Adipocyte (in vitro differentiated cells): ENCODE measurements at regions not wholly inside any gene's neighbourhood (a gene's known extent, or its start where the extent isn't known, plus 50 kb on each side); places are given as distances from the start of the nearest gene placed in this dataset.

ENCODE experiments used
- DNase-seq: peaks from one replicate; pipeline ENCODE4 v3.0.0-alpha.2; 2015; ENCODE audit warnings: low read depth
- H3K27me3 ChIP-seq: replicated peaks from 2 replicates; pipeline ENCODE4 v1.7.0; 2013; ENCODE audit warnings: mild to moderate bottlenecking, low read length, moderate library complexity; ENCODE audit not compliant: control insufficient read depth, insufficient read depth
- H3K36me3 ChIP-seq: 2 replicates; pipeline ENCODE4 v1.7.0; 2013; ENCODE audit warnings: low read length, mild to moderate bottlenecking, moderate library complexity; ENCODE audit not compliant: control insufficient read depth, insufficient read depth, severe bottlenecking
- H3K4me1 ChIP-seq: 2 replicates; pipeline ENCODE4 v1.7.0; 2013; ENCODE audit warnings: mild to moderate bottlenecking, low read length, moderate library complexity; ENCODE audit not compliant: control insufficient read depth, insufficient read depth
- H3K4me3 ChIP-seq: 2 replicates; pipeline ENCODE4 v1.7.0; 2013; ENCODE audit warnings: mild to moderate bottlenecking, low read length, moderate library complexity
- H3K9ac ChIP-seq: 2 replicates; pipeline ENCODE4 v1.7.0; 2013; ENCODE audit warnings: mild to moderate bottlenecking, low read length, moderate library complexity
- H3K9me3 ChIP-seq: 2 replicates; pipeline ENCODE4 v1.7.0; 2013; ENCODE audit warnings: mild to moderate bottlenecking, low read length, moderate library complexity; ENCODE audit not compliant: control insufficient read depth

GRCh38 chr6:143594647-143595046, 83.1 kb upstream of the PHACTR2 start:
- peaks cover 43% of the 10 kb centered on the region for H3K4me1 ChIP-seq
- H3K9me3 ChIP-seq, result no peaks in the 10 kb centered on the region
- H3K27me3 ChIP-seq, result no peaks in the 10 kb centered on the region
- DNase-seq, result no peak
- no peaks in the 10 kb centered on the region for H3K36me3 ChIP-seq
- peak overlapping the region; percentile 56 for H3K9ac ChIP-seq
- no peak overlapping the region for H3K4me3 ChIP-seq

- DNase-seq, result no peak
- Histone ChIP-seq H3K4me3 (no peak overlapping the region), H3K27me3 (no peaks in the 10 kb centered on the region), H3K36me3 (no peaks in the 10 kb centered on the region), H3K9me3 (no peaks in the 10 kb centered on the region), H3K4me1 (peaks cover 35% of the 10 kb centered on the region), H3K9ac (no peak overlapping the region)
Observed at GRCh38 chr6:143592335-143592734, 80.8 kb upstream of the FUCA2 start.

GRCh38 chr6:143591441-143591840, 79.9 kb upstream of the FUCA2 start:
- no peaks in the 10 kb centered on the region for H3K36me3 ChIP-seq
- no peak overlapping the region for H3K9ac ChIP-seq
- peaks cover 28% of the 10 kb centered on the region for H3K4me1 ChIP-seq
- H3K9me3 ChIP-seq, result no peaks in the 10 kb centered on the region
- DNase-seq, result no peak
- no peaks in the 10 kb centered on the region for H3K27me3 ChIP-seq
- no peak overlapping the region for H3K4me3 ChIP-seq

GRCh38 chr6:143589162-143589561, 77.6 kb upstream of the FUCA2 start:
- DNase-seq, result no peak
- Histone ChIP-seq H3K9ac (no peak overlapping the region), H3K9me3 (no peaks in the 10 kb centered on the region), H3K4me1 (peaks cover 18% of the 10 kb centered on the region), H3K36me3 (no peaks in the 10 kb centered on the region), H3K4me3 (no peak overlapping the region), H3K27me3 (no peaks in the 10 kb centered on the region)

DNA sequence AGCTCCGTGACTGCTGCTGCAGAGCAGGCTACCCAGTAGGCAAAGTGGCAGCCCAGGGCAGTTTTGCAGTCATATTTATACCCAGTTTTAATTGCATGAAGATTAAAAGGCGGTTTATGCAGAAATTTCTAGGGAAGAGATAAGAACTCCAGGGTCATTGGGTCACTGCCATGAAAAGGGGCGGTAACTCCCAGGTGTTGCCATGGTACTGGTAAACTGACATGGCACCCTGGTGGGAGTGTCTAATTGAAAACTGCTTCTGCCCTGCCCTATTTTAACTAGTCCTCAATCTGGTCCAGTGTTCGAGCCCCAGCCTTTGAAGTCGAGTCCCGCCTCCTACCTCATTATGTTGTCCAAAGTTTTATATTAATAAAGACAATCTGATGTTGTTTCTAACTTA, 75.0 kb upstream of the FUCA2 start:
- DNase-seq, result no peak
- Histone ChIP-seq H3K27me3 (no peaks in the 10 kb centered on the region), H3K4me3 (no peak overlapping the region), H3K36me3 (no peaks in the 10 kb centered on the region), H3K9ac (no peak overlapping the region), H3K4me1 (peaks cover 43% of the 10 kb centered on the region), H3K9me3 (no peaks in the 10 kb centered on the region)

- H3K4me3 ChIP-seq, result no peak overlapping the region
- H3K27me3 ChIP-seq, result no peaks in the 10 kb centered on the region
- no peaks in the 10 kb centered on the region for H3K9me3 ChIP-seq
- no peaks in the 10 kb centered on the region for H3K36me3 ChIP-seq
- no peak overlapping the region for H3K9ac ChIP-seq
- DNase-seq, result no peak
- peaks cover 48% of the 10 kb centered on the region for H3K4me1 ChIP-seq
Observed at GRCh38 chr6:143585716-143586115, 74.2 kb upstream of the FUCA2 start.

GRCh38 chr6:143585241-143585640, 73.7 kb upstream of the FUCA2 start:
- H3K4me1 ChIP-seq, result peaks cover 46% of the 10 kb centered on the region
- no peak overlapping the region for H3K4me3 ChIP-seq
- no peaks in the 10 kb centered on the region for H3K9me3 ChIP-seq
- no peaks in the 10 kb centered on the region for H3K36me3 ChIP-seq
- H3K9ac ChIP-seq, result no peak overlapping the region
- no peak for DNase-seq
- no peaks in the 10 kb centered on the region for H3K27me3 ChIP-seq

- Histone ChIP-seq H3K9ac (no peak overlapping the region), H3K4me3 (no peak overlapping the region), H3K27me3 (no peaks in the 10 kb centered on the region), H3K9me3 (no peaks in the 10 kb centered on the region), H3K4me1 (peaks cover 51% of the 10 kb centered on the region), H3K36me3 (no peaks in the 10 kb centered on the region)
- peak; percentile 39 for DNase-seq
Observed at GRCh38 chr6:143583542-143584327, 72.2 kb upstream of the FUCA2 start.

DNA sequence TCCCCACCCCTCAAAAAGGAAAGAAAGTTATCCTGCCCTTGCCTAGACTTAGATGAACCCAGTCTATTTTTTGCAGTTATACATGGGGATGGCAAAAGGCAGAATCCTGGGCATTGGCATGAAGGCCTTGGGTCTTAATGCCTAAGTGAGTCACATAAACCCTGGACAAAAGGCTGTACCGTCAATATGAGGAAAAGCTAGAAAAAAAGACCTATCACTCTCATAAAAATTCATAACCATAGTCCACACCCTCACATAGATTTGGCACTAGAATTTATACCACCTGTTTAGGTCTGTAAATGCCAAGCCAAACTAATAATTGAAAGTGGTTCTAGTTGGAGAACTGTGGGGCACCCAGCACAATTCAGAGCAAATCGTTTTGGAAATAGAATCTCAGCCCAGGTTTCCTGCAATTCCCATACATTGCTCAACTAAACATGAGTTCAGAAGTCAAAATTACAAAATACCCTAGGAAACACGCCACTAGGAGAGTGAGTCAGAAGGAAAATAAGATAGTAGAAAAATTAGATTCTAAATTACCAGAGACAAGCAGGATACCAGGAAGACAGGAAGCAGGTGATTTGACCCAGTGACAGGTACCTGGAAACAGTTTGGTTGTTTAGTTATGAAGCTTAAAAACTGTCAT, 70.4 kb upstream of the FUCA2 start:
- Histone ChIP-seq H3K36me3 (no peaks in the 10 kb centered on the region), H3K9me3 (no peaks in the 10 kb centered on the region), H3K27me3 (no peaks in the 10 kb centered on the region), H3K9ac (peak overlapping the region; percentile 38), H3K4me1 (peaks cover 51% of the 10 kb centered on the region), H3K4me3 (no peak overlapping the region)
- DNase-seq, result peak; percentile 78

GRCh38 chr6:143579703-143580102, 68.2 kb upstream of the FUCA2 start:
- no peaks in the 10 kb centered on the region for H3K27me3 ChIP-seq
- peaks cover 52% of the 10 kb centered on the region for H3K4me1 ChIP-seq
- no peaks in the 10 kb centered on the region for H3K36me3 ChIP-seq
- H3K4me3 ChIP-seq, result peak overlapping the region; percentile 31
- peak overlapping the region; percentile 46 for H3K9ac ChIP-seq
- peak; percentile 83 for DNase-seq
- no peaks in the 10 kb centered on the region for H3K9me3 ChIP-seq

GRCh38 chr6:143578054-143578453, 66.5 kb upstream of the FUCA2 start:
- H3K4me1 ChIP-seq, result peaks cover 36% of the 10 kb centered on the region
- no peak for DNase-seq
- H3K4me3 ChIP-seq, result no peak overlapping the region
- H3K36me3 ChIP-seq, result no peaks in the 10 kb centered on the region
- H3K9ac ChIP-seq, result no peak overlapping the region
- H3K27me3 ChIP-seq, result no peaks in the 10 kb centered on the region
- no peaks in the 10 kb centered on the region for H3K9me3 ChIP-seq
